Tibial nerve (tissue), 4 donors: ENCODE measurements at regions not wholly inside any gene's neighbourhood (a gene's known extent, or its start where the extent isn't known, plus 50 kb on each side); places are given as distances from the start of the nearest gene placed in this dataset.
"Not testable (repeated sequence)": the region's sequence is repeated elsewhere in the genome, so short reads cannot be mapped to it uniquely, and the experiment has no call there.

ENCODE experiments used
- DNase-seq, 2 donors: peaks; one replicate each; pipeline ENCODE4 v3.0.0-alpha.2; 2019; ENCODE audit warnings: low spot score in 2 of 2
- H3K27ac ChIP-seq, 4 donors: fragments of 200-600 bp; sonication (generic) in 3 of 4; one replicate each; pipeline ENCODE4 v1.5.1; 2017 to 2019; ENCODE audit warnings: mild to moderate bottlenecking in 1 of 4
- H3K27me3 ChIP-seq, 2 donors: fragments of 200-600 bp; sonication (generic) in 1 of 2; one replicate each; pipeline versions ENCODE4 v1.5.1 to v1.6.0; 2017 to 2019
- H3K36me3 ChIP-seq, 3 donors: fragments of 200-600 bp; sonication (generic); one replicate each; pipeline ENCODE4 v1.5.1; 2018 to 2019
- H3K4me1 ChIP-seq, 4 donors: fragments of 200-600 bp; sonication (generic) in 3 of 4; one replicate each; pipeline ENCODE4 v1.5.1; 2017 to 2019
- H3K4me3 ChIP-seq, 4 donors: fragments of 200-600 bp; sonication (generic) in 3 of 4; one replicate each; pipeline ENCODE4 v1.5.1; 2017 to 2019; ENCODE audit warnings: mild to moderate bottlenecking in 1 of 4, moderate library complexity in 1 of 4
- H3K9me3 ChIP-seq, 4 donors: fragments of 200-600 bp; sonication (generic) in 3 of 4; one replicate each; pipeline ENCODE4 v1.5.1; 2017 to 2019
- EP300 ChIP-seq, 2 donors: sonication (generic); formaldehyde crosslinking; IDR thresholded peaks; one replicate each; pipeline ENCODE4 v1.6.1; 2017; ENCODE audit warnings: antibody characterized with exemption in 2 of 2, mild to moderate bottlenecking in 1 of 2
- POLR2A ChIP-seq, 2 donors: fragments of 450-650 bp; IDR thresholded peaks; one replicate each; pipeline ENCODE4 v1.6.1; 2017; ENCODE audit warnings: antibody characterized with exemption in 2 of 2, mild to moderate bottlenecking in 2 of 2, moderate library complexity in 2 of 2
- WGBS, 2 donors: methylation state at CpG; one replicate each; pipeline ENCODE4 v1.1.5; 2018; 5-methylcytosine and 5-hydroxymethylcytosine counted together
- TF ChIP-seq, protein P1 (sequence below), 5 experiments: fragments of 200-600 bp in 3 of 5; fragments of 450-650 bp in 2 of 5; sonication (generic) in 3 of 5; IDR thresholded peaks; one replicate each; pipeline ENCODE4 v1.5.1; 2016 to 2019; ENCODE audit warnings: antibody characterized with exemption in 5 of 5, mild to moderate bottlenecking in 3 of 5, moderate library complexity in 2 of 5

- no peak overlapping the region for H3K27ac ChIP-seq
- TF ChIP-seq, protein P1, sequence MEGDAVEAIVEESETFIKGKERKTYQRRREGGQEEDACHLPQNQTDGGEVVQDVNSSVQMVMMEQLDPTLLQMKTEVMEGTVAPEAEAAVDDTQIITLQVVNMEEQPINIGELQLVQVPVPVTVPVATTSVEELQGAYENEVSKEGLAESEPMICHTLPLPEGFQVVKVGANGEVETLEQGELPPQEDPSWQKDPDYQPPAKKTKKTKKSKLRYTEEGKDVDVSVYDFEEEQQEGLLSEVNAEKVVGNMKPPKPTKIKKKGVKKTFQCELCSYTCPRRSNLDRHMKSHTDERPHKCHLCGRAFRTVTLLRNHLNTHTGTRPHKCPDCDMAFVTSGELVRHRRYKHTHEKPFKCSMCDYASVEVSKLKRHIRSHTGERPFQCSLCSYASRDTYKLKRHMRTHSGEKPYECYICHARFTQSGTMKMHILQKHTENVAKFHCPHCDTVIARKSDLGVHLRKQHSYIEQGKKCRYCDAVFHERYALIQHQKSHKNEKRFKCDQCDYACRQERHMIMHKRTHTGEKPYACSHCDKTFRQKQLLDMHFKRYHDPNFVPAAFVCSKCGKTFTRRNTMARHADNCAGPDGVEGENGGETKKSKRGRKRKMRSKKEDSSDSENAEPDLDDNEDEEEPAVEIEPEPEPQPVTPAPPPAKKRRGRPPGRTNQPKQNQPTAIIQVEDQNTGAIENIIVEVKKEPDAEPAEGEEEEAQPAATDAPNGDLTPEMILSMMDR (IDR thresholded peaks at IDR 0.05): no peak
- H3K4me1 ChIP-seq: peaks cover 0 to 14% (median 0%) of the 10 kb centered on the region in 4 donors
- WGBS, 2 donors: 76 to 80% methylated on average over 2 of the region's 2 CpGs
- H3K27me3 ChIP-seq: no peaks in the 10 kb centered on the region
- no peak overlapping the region for H3K4me3 ChIP-seq
- no peaks in the 10 kb centered on the region for H3K9me3 ChIP-seq
- H3K36me3 ChIP-seq: no peaks in the 10 kb centered on the region
- no peak for DNase-seq
These were observed 194.5 kb downstream of the C12orf75 start for GRCh38 chr12:105524961-105525360.

GRCh38 chr12:105534068-105534467 is 203.6 kb downstream of the C12orf75 start:
- WGBS, 2 donors: 86 to 87% methylated on average over 4 of the region's 4 CpGs
- no peak for DNase-seq
- TF ChIP-seq, protein P1 (IDR thresholded peaks at IDR 0.05): no peak
- no peak for TF ChIP-seq EP300 (IDR thresholded peaks at IDR 0.05)
- TF ChIP-seq POLR2A (IDR thresholded peaks at IDR 0.05): no peak
- Histone ChIP-seq H3K4me3 (no peak overlapping the region), H3K36me3 (no peaks in the 10 kb centered on the region), H3K27me3 (no peaks in the 10 kb centered on the region), H3K27ac (no peak overlapping the region), H3K4me1 (no peaks in the 10 kb centered on the region), H3K9me3 (peaks cover 0 to 11% (median 0%) of the 10 kb centered on the region in 4 donors)

DNA sequence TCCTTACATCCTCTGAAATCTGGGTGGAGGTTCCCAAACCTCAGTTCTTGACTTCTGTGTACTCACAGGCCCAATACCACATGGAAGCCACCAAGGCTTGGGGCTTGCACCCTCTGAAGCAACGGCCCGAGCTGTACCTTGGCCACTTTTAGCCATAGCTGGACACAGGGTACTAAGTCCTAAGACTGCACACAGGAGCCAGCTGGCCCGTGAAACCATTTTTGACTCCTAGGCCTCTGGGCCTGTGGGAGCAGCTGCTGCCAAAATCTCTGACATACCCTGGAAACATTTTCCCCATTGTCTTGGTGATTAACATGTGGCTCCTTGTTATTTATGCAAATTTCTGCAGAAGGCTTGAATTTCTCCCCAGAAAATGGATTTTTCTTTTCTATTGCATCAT is 204.5 kb downstream of the C12orf75 start:
- not testable (repeated sequence) for H3K27me3 ChIP-seq, H3K36me3 ChIP-seq, DNase-seq, H3K4me3 ChIP-seq, H3K27ac ChIP-seq, H3K4me1 ChIP-seq
- peaks cover 0 to 11% (median 0%) of the 10 kb centered on the region in 4 donors for H3K9me3 ChIP-seq
- 78 to 90% methylated on average over 3 of the region's 3 CpGs for WGBS, 2 donors

DNA sequence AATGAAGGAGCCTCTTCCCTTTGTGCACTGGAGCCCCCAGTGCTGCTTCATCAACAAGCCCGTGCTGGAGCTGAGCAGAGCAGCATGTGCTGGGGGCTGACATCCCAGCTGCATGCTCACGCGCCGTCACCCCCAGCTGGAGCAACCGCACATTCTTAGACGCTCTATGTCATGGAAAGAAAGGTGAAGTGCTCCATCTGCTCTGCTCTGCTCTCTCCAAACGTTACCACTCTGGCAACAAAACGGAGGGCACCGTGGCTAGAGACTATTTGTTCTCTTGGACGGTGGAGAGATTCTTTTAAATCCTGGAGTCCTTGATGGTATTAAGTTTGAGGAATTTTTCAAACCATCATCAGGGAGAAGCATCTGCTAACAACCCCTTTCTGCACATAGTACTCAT is 208.4 kb downstream of the C12orf75 start:
- Histone ChIP-seq H3K27ac (no peak overlapping the region), H3K9me3 (peaks cover 0 to 14% (median 0%) of the 10 kb centered on the region in 4 donors), H3K27me3 (no peaks in the 10 kb centered on the region), H3K36me3 (no peaks in the 10 kb centered on the region), H3K4me1 (no peaks in the 10 kb centered on the region), H3K4me3 (no peak overlapping the region)
- TF ChIP-seq POLR2A (IDR thresholded peaks at IDR 0.05): no peak
- no peak for TF ChIP-seq EP300 (IDR thresholded peaks at IDR 0.05)
- TF ChIP-seq, protein P1 (IDR thresholded peaks at IDR 0.05): no peak
- WGBS, 2 donors: 91 to 96% methylated on average over 9 to 10 of the region's 10 CpGs
- DNase-seq: no peak

DNA sequence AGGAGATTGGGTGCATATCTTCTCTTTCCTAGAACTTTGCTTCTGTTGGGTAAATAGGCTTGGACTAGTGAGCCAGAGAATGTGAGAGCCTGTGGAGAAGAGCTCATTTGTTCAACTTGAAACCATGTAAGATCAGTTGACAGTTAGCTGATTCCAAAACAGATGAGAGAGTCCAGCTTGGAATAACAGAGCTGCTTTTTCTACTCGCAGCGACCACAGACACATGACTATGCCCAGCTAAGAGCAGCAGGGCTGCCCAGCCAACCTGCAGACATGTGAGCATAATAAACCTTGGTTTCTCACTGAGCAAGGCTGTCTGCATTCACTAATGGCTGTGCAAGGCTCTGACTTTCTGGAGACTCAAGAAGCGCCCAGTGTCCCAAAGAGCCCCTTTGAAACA is 209.2 kb downstream of the C12orf75 start:
- no peak for DNase-seq
- Histone ChIP-seq H3K27me3 (no peaks in the 10 kb centered on the region), H3K9me3 (peaks cover 0 to 10% (median 0%) of the 10 kb centered on the region in 4 donors), H3K27ac (no peak overlapping the region), H3K36me3 (no peaks in the 10 kb centered on the region), H3K4me1 (no peaks in the 10 kb centered on the region), H3K4me3 (no peak overlapping the region)
- TF ChIP-seq POLR2A (IDR thresholded peaks at IDR 0.05): no peak
- 92 to 93% methylated on average over 3 of the region's 3 CpGs for WGBS, 2 donors

DNA sequence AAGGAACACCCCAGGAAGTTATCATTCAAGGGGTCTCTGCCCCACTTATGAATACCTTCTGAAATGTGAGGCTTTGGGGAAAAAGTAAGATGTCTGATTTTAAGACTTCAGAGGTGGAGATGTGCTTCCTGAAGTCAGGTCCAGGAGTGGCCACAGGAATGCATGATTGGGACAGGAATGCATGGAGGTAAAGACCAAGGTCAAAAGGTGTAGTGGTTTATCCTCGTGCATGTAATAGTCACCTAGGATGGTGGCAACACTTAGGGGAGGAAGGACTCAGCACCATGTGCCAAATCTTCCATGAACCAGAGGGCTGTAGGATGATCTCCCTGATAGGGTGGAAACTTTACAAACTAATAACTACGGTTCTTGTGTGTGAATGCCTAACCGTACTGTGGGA is 217.3 kb downstream of the C12orf75 start:
- Histone ChIP-seq H3K4me1 (no peaks in the 10 kb centered on the region), H3K27ac (no peak overlapping the region), H3K4me3 (no peak overlapping the region), H3K36me3 (no peaks in the 10 kb centered on the region), H3K9me3 (no peaks in the 10 kb centered on the region), H3K27me3 (no peaks in the 10 kb centered on the region)
- DNase-seq: no peak
- TF ChIP-seq, protein P1 (IDR thresholded peaks at IDR 0.05): no peak
- 92 to 96% methylated on average over 3 of the region's 3 CpGs for WGBS, 2 donors
